AG10803 (cell line): ENCODE measurements at regions not wholly inside any gene's neighbourhood (a gene's known extent, or its start where the extent isn't known, plus 50 kb on each side); places are given as distances from the start of the nearest gene placed in this dataset.
A peak's percentile ranks its signal among the peaks of the same experiment; 100 is the strongest.

Source experiments
- DNase-seq: peaks from one replicate; pipeline ENCODE4 v3.0.0; 2010; ENCODE audit warnings: low read depth
- H3K4me3 ChIP-seq: 2 replicates; pipeline ENCODE4 v1.5.1; 2011; ENCODE audit warnings: mild to moderate bottlenecking, low read length, control low read depth
- TF ChIP-seq, protein P1 (sequence below): conservative IDR thresholded peaks from 2 replicates; pipeline ENCODE4 v1.5.1; 2011; ENCODE audit warnings: mild to moderate bottlenecking, low read length, control low read depth, inconsistent platforms

DNA sequence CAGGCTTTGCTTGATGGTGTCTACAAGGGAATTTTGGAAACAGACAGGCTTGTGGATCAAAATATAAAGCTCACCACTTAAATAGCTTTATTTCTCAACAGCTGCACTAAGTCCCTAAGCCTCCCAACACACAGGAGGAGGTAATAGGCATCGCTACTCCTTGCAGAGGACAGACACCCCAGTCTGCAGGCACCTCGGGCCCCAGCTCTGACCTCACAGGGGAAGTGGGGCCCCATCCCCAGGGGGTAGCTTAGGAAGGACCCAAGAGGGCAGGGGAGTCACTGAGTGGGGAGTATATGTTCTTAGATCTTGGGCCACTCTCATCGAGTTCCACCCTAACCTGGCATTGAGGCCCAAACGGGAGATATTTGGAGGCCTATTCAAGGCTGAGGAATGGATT, 66.7 kb upstream of the XPA start:
- no peak overlapping the region for H3K4me3 ChIP-seq
- TF ChIP-seq, protein P1, sequence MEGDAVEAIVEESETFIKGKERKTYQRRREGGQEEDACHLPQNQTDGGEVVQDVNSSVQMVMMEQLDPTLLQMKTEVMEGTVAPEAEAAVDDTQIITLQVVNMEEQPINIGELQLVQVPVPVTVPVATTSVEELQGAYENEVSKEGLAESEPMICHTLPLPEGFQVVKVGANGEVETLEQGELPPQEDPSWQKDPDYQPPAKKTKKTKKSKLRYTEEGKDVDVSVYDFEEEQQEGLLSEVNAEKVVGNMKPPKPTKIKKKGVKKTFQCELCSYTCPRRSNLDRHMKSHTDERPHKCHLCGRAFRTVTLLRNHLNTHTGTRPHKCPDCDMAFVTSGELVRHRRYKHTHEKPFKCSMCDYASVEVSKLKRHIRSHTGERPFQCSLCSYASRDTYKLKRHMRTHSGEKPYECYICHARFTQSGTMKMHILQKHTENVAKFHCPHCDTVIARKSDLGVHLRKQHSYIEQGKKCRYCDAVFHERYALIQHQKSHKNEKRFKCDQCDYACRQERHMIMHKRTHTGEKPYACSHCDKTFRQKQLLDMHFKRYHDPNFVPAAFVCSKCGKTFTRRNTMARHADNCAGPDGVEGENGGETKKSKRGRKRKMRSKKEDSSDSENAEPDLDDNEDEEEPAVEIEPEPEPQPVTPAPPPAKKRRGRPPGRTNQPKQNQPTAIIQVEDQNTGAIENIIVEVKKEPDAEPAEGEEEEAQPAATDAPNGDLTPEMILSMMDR: no peak
- DNase-seq: no peak

DNA sequence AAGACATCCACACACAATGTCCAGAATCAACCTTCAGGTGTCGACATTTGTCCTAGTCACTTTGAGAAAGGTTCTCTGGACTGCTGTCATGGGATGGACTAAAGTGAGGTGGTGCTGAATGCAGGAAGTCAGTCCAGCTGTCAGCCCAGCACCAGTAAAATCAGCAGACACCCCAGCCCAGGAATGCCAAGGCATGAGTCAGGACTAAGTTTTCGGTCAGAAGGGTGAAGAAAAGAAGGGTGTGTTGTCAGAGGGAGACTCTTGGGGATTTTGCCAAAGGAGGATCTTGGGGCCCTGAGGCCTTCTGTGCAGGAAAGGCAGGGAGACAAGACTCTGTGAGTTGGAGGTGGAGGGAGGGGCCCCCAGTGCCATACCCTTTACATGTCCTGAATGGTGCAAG, 69.0 kb upstream of the XPA start:
- TF ChIP-seq, protein P1: no peak
- H3K4me3 ChIP-seq: no peak overlapping the region
- DNase-seq: peak; percentile 76

DNA sequence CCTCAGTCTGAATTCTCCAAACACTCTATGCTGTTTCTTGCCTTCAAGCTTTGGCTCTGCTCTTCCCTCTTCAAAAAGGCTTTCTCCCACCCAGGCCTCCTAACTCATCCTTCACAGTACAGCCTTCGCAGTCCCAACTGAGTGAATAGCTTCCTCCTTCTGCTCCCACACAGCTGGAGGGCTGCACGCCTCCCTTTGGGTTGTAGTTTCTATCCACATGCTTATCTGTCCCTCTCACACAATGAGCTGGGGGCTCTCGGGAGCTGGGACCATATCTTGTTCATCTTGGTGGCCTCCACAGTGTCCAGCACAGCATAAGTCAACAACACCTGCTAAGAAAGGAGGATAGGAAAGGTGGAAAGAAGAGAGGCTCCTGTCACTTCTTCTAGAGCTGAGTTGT, 69.5 kb upstream of the XPA start:
- DNase-seq: no peak
- TF ChIP-seq, protein P1: no peak
- no peak overlapping the region for H3K4me3 ChIP-seq

DNA sequence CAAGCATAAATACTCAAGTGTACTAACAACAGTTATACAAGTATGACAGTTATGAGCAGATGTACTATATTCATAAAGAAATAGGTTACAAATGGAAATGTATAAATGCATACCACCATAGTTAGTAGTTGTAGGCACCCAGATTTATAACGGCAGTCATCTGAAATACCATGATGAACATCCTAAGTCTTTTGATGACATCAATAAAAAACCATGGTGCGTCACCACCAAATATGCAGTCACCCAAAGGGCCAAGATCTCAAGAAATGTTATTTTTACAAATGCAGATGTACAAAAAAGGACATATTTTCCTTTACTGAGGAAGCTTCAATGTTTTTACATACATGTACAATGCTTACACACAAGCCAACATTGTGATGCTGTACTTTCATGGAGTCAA, 70.8 kb upstream of the XPA start:
- DNase-seq: peak; percentile 54

DNA sequence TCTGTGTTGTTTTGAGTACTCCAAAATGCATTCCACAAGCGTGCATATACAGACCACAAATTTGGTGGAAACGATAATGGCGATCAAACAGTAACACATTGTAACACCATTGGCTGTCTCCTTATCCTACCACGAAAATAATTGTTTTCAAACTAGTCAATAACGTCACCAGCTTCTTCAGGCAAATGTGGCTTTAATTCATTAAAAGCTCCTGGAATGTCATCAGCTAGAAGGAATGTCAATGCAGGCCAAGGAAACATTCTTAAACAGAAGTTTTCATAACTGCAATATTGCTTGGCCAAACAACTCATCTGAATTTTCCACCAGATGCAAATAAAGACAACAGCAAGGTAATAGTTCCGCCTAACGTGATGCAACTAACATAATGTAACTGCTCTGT, 71.6 kb upstream of the XPA start:
- TF ChIP-seq, protein P1: no peak
- peak; percentile 94 for DNase-seq
- H3K4me3 ChIP-seq: no peak overlapping the region

More for the DNA sequence above, 70.8 kb upstream of the XPA start:
- TF ChIP-seq, protein P1: no peak
- H3K4me3 ChIP-seq: no peak overlapping the region

DNA sequence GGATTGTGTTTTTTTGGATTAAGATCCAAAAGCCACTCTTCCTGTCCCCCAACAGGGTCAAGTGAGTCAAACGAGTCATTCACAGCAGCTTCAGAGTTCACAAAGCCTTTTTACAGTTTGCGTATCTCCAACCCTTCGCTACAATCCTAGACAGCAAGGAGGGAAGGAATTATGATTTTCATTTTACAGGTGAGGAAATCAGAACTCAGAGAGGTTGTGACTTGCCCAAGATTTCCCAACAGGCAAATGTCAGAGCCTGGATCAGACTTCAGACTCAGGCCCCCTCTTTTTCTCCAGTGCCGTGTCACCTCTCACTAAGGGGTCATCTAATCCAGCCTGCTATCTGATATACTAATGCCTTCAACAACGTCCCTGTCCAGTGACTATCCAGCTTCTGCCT, 72.1 kb upstream of the XPA start:
- DNase-seq: no peak

DNA sequence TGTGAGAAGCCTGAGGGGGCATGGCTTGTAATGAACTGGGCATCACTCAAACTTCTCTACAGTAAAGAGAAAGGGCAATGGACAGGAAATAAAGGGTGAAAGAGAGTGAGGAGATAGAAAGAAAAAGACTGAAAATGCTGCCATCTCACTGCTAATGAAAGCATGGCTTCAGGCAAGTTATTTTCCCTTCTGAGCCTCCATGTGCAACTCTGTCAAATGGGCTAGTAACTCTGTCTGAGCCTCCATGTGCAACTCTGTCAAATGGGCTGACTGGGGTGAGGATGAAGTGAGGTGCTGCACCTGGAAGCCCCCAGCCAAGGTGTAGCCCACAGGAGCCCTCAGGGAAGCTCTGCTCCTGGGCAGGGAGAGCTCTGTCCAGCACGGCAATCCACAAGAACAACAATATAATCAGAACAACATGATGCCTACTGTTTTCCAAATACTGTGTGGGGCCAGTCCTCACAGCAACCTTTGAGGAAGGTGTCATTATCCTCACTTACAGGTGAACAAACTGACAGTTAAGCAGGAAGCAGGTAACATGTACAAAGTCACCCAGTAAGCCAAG, 73.8 kb upstream of the XPA start:
- TF ChIP-seq, protein P1: no peak
- DNase-seq: no peak
- no peak overlapping the region for H3K4me3 ChIP-seq

More for the DNA sequence above, 72.1 kb upstream of the XPA start:
- H3K4me3 ChIP-seq: no peak overlapping the region
- TF ChIP-seq, protein P1: no peak
